Ovary (tissue), 7 donors: ENCODE measurements at regions not wholly inside any gene's neighbourhood (a gene's known extent, or its start where the extent isn't known, plus 50 kb on each side); places are given as distances from the start of the nearest gene placed in this dataset.

Source experiments
- DNase-seq, 5 donors: peaks; one replicate each; pipeline ENCODE4 v3.0.0-alpha.2; 2019 to 2020
- H3K27ac ChIP-seq, 2 donors: fragments of 200-600 bp; one replicate each; pipeline versions ENCODE4 v1.5.1 to v1.8.0; 2019 to 2022
- H3K27me3 ChIP-seq: fragments of 200-600 bp; one replicate; pipeline ENCODE4 v1.8.0; 2022
- H3K36me3 ChIP-seq: fragments of 200-600 bp; sonication (generic); one replicate; pipeline ENCODE4 v1.5.1; 2019
- H3K4me1 ChIP-seq: one replicate; pipeline ENCODE4 v1.8.1; 2013; ENCODE audit warnings: mild to moderate bottlenecking, moderate library complexity; ENCODE audit not compliant: insufficient read depth
- H3K4me3 ChIP-seq: fragments of 200-600 bp; sonication (generic); one replicate; pipeline ENCODE4 v1.5.1; 2017
- H3K9me3 ChIP-seq, 2 donors: fragments of 200-600 bp in 1 of 2; sonication (generic) in 1 of 2; one replicate each; pipeline versions ENCODE4 v1.5.1 to v1.8.1; 2013 to 2019; ENCODE audit warnings: mild to moderate bottlenecking in 1 of 2, moderate library complexity in 1 of 2
- CTCF ChIP-seq, 3 donors: fragments of 450-650 bp in 2 of 3; fragments of 200-600 bp in 1 of 3; IDR thresholded peaks; one replicate each; pipeline versions ENCODE4 v1.5.1 to v1.8.0; 2016 to 2022; ENCODE audit warnings: antibody characterized with exemption in 3 of 3, mild to moderate bottlenecking in 1 of 3
- EP300 ChIP-seq: sonication (generic); formaldehyde crosslinking; IDR thresholded peaks from one replicate; pipeline ENCODE4 v1.6.1; 2017; ENCODE audit warnings: antibody characterized with exemption
- POLR2A ChIP-seq: fragments of 450-650 bp; IDR thresholded peaks from one replicate; pipeline ENCODE4 v1.6.1; 2017; ENCODE audit warnings: antibody characterized with exemption, mild to moderate bottlenecking, moderate library complexity
- WGBS, 3 donors: extraction: QIAGEN DNeasy Blood & Tissue Kit in 1 of 3; methylation state at CpG; one replicate each; pipeline versions ENCODE4 v1.1.5 to v1.1.7; 2013 to 2017; 5-methylcytosine and 5-hydroxymethylcytosine counted together
- intact Hi-C, 4 donors: fragments of 100-400 bp; cut with DNase I; formaldehyde crosslinking; loops; one replicate each; pipeline versions ENCODE4 v1.11.0 to v1.15.1; 2022 to 2023
- donor health status: DM: no; HTN: no; CAD: no; lungs with moderate emphysema.
- donor health status: DM: no; HTN: no; CAD: no.
- donor health status: Bipolar disorder and iron deficiency.
- donor health status: DM: no; HTN: no; CAD: no.
- donor health status: DM: yes; HTN: yes; CAD: no.

DNA sequence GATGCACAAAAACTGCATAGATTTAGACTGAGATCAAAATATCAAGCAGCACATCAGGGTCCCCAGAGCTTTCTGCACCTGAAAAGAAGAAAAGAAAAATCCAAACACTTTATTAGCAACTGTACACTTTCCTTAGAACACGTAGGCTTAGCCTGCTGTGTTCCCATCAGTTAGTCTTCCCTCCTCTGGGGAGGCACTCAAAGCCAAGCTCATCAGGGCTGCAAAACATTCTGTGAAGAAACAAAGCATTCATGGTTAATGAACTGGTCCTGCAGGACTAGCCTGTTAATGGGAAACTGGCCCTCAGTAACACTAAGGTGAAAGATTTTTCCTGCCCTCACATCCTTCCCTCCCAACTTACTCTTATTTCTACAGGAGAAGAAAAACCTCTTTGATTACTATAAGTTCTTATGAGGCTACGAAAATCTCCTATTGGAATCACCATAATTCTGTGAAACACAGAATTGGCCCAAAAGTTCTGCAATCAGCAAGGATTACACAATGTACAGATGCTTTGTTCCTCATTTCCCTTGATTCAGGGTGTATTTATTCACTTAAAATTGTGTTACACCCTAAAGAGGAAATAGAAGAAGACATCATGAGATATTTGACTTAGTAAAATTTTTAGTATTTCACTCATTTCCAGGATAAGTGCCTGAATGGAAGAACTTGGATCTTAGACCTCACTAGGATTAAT lies 901.0 kb upstream of the MAP3K7 start:
- Histone ChIP-seq H3K4me3 (no peak overlapping the region), H3K36me3 (no peaks in the 10 kb centered on the region), H3K4me1 (no peaks in the 10 kb centered on the region), H3K9me3 (no peaks in the 10 kb centered on the region), H3K27me3 (no peaks in the 10 kb centered on the region), H3K27ac (no peak overlapping the region)
- no peak for DNase-seq
- TF ChIP-seq CTCF (IDR thresholded peaks at IDR 0.05) (no peak), EP300 (no peak), POLR2A (no peak)
- 87 to 90% (median 89%) methylated on average over 2 of the region's 2 CpGs for WGBS, 3 donors
- intact Hi-C loops: no loop called here

GRCh38 chr6:91486200-91486599 lies 899.3 kb upstream of the MAP3K7 start:
- TF ChIP-seq POLR2A (no peak), EP300 (no peak), CTCF (IDR thresholded peaks at IDR 0.05) (no peak)
- Histone ChIP-seq H3K27me3 (no peaks in the 10 kb centered on the region), H3K36me3 (no peaks in the 10 kb centered on the region), H3K27ac (no peak overlapping the region), H3K4me3 (no peak overlapping the region), H3K9me3 (no peaks in the 10 kb centered on the region), H3K4me1 (no peaks in the 10 kb centered on the region)
- no peak for DNase-seq
- intact Hi-C loops: no loop called here
- 88 to 97% (median 94%) methylated on average over 1 of the region's 1 CpG for WGBS, 3 donors

- Histone ChIP-seq H3K27ac (no peak overlapping the region), H3K4me1 (no peaks in the 10 kb centered on the region), H3K36me3 (no peaks in the 10 kb centered on the region), H3K4me3 (no peak overlapping the region), H3K9me3 (no peaks in the 10 kb centered on the region), H3K27me3 (no peaks in the 10 kb centered on the region)
- no peak for TF ChIP-seq POLR2A
- intact Hi-C loops: no loop called here
- WGBS, 3 donors: 78 to 88% (median 87%) methylated on average over 1 of the region's 1 CpG
- no peak for DNase-seq
Observed at GRCh38 chr6:91485047-91485446, 898.2 kb upstream of the MAP3K7 start.

- 76 to 87% (median 80%) methylated on average over 6 of the region's 6 CpGs for WGBS, 3 donors
- intact Hi-C loops: no loop called here
- TF ChIP-seq EP300 (no peak), POLR2A (no peak), CTCF (IDR thresholded peaks at IDR 0.05) (no peak)
Observed at GRCh38 chr6:91483415-91484105, 896.7 kb upstream of the MAP3K7 start.

DNA sequence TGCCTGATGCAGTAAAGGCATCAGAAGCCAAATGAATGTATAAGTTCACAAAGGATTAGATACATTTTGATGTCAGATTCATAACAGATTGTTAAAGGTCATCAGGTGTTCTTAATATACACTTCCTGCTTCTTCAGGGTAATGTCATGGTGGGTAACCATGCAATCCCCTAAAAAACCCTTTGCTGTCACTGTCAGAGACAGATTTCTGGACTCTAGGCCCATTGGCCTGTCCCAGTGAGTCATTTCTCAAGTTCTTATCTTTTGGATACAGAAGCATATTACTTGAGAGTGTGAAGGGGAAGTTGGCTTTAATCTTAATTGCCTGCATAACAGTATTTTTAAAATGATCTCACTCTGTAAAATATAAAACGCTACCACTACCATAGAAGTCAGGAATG lies 895.6 kb upstream of the MAP3K7 start:
- H3K36me3 ChIP-seq: no peaks in the 10 kb centered on the region
- TF ChIP-seq POLR2A: no peak
- TF ChIP-seq CTCF (IDR thresholded peaks at IDR 0.05): no peak
- no peak for TF ChIP-seq EP300
- H3K27ac ChIP-seq: no peak overlapping the region
- no peak for DNase-seq
- 11 to 27% (median 18%) methylated on average over 1 of the region's 1 CpG for WGBS, 3 donors
- H3K4me1 ChIP-seq: no peaks in the 10 kb centered on the region
- intact Hi-C loops: no loop called here
- H3K27me3 ChIP-seq: no peaks in the 10 kb centered on the region
- no peaks in the 10 kb centered on the region for H3K9me3 ChIP-seq
- H3K4me3 ChIP-seq: no peak overlapping the region

More at GRCh38 chr6:91483415-91484105, 896.7 kb upstream of the MAP3K7 start:
- Histone ChIP-seq H3K4me3 (no peak overlapping the region), H3K27ac (no peak overlapping the region), H3K36me3 (no peaks in the 10 kb centered on the region), H3K27me3 (no peaks in the 10 kb centered on the region), H3K9me3 (no peaks in the 10 kb centered on the region), H3K4me1 (no peaks in the 10 kb centered on the region)
- no peak for DNase-seq
